Hepatocyte (in vitro differentiated cells): ENCODE measurements at regions not wholly inside any gene's neighbourhood (a gene's known extent, or its start where the extent isn't known, plus 50 kb on each side); places are given as distances from the start of the nearest gene placed in this dataset.

Experiments used
- EZH2phosphoT487 ChIP-seq: fragments of 200-600 bp; sonication (generic); IDR thresholded peaks from one replicate; pipeline ENCODE4 v1.6.1; 2018; ENCODE audit warnings: antibody characterized with exemption, mild to moderate bottlenecking, low read depth, moderate library complexity; ENCODE audit not compliant: unreplicated experiment, severe bottlenecking
- TF ChIP-seq, protein P1 (sequence below): fragments of 200-600 bp; sonication (generic); IDR thresholded peaks from 2 replicates; pipeline ENCODE4 v1.5.1; 2016; ENCODE audit warnings: antibody characterized with exemption, mild to moderate bottlenecking; ENCODE audit not compliant: poor library complexity

DNA sequence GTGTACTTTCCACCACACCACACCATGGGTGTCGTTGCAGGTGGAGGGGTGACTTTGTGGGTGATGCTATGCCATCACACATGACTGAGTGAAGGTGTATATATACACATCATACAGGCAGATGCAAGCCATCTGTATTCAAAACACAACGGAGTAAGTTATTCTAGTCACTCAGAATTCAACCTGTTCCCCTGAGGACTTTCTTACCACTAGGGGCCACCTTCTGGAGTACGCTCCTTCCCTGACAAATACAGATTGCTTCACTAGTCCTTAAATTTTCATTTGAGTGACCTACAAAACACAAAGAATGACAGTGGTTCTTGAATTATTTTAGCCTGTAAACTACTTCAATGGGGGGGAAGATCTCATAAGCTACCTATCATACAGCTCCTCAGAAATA is 52.8 kb upstream of the NTRK3 start:
- TF ChIP-seq, protein P1, sequence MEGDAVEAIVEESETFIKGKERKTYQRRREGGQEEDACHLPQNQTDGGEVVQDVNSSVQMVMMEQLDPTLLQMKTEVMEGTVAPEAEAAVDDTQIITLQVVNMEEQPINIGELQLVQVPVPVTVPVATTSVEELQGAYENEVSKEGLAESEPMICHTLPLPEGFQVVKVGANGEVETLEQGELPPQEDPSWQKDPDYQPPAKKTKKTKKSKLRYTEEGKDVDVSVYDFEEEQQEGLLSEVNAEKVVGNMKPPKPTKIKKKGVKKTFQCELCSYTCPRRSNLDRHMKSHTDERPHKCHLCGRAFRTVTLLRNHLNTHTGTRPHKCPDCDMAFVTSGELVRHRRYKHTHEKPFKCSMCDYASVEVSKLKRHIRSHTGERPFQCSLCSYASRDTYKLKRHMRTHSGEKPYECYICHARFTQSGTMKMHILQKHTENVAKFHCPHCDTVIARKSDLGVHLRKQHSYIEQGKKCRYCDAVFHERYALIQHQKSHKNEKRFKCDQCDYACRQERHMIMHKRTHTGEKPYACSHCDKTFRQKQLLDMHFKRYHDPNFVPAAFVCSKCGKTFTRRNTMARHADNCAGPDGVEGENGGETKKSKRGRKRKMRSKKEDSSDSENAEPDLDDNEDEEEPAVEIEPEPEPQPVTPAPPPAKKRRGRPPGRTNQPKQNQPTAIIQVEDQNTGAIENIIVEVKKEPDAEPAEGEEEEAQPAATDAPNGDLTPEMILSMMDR: no peak
- TF ChIP-seq EZH2phosphoT487: no peak
